BJ (cell line): ENCODE measurements at regions not wholly inside any gene's neighbourhood (a gene's known extent, or its start where the extent isn't known, plus 50 kb on each side); places are given as distances from the start of the nearest gene placed in this dataset.

Experiments used
- CTCF ChIA-PET: fragments of 350-600 bp; formaldehyde crosslinking; extraction: SDS; loops from one replicate; lab custom pipeline; 2021; ENCODE audit warnings: antibody characterized with exemption, inconsistent platforms; lab: Yijun Ruan, JAX
- POLR2A ChIA-PET: fragments of 300-600 bp; sonication (Branson Sonifier 250); formaldehyde crosslinking; extraction: SDS; loops from one replicate; lab custom pipeline; 2021; ENCODE audit warnings: antibody characterized with exemption; lab: Charles Lee
- DNase-seq: peaks from one replicate; pipeline ENCODE4 v3.0.0-alpha.2; 2011; ENCODE audit warnings: low read depth
- H3K27me3 ChIP-seq: 2 replicates; pipeline ENCODE4 v1.6.0; 2011; ENCODE audit warnings: low read length; ENCODE audit not compliant: control insufficient read depth, insufficient read depth
- H3K36me3 ChIP-seq: 2 replicates; pipeline ENCODE4 v1.5.1; 2011; ENCODE audit warnings: low read length; ENCODE audit not compliant: control insufficient read depth, insufficient read depth
- H3K4me3 ChIP-seq: 2 replicates; pipeline ENCODE4 v1.5.1; 2011; ENCODE audit warnings: low read depth, mild to moderate bottlenecking, control low read depth, low read length
- CTCF ChIP-seq: IDR thresholded peaks from 2 replicates; pipeline ENCODE4 v1.5.1; 2011; ENCODE audit warnings: low read depth, mild to moderate bottlenecking, control low read depth, inconsistent platforms, low read length, moderate library complexity; ENCODE audit not compliant: insufficient read depth

- no peak overlapping the region for H3K4me3 ChIP-seq
- no peak for TF ChIP-seq CTCF
- CTCF ChIA-PET: no interaction called here
- POLR2A ChIA-PET: no interaction called here
- DNase-seq: no peak
- H3K36me3 ChIP-seq: no peaks in the 10 kb centered on the region
- no peaks in the 10 kb centered on the region for H3K27me3 ChIP-seq
Observed at GRCh38 chr5:63049935-63050334, 471.3 kb downstream of the LRRC70 start.

GRCh38 chr5:63043792-63044191, 465.2 kb downstream of the LRRC70 start:
- no peak for TF ChIP-seq CTCF
- no peaks in the 10 kb centered on the region for H3K36me3 ChIP-seq
- H3K27me3 ChIP-seq: no peaks in the 10 kb centered on the region
- no peak for DNase-seq
- ChIA-PET POLR2A (no interaction called here), CTCF (no interaction called here)
- H3K4me3 ChIP-seq: no peak overlapping the region

- H3K4me3 ChIP-seq: no peak overlapping the region
- no peak for TF ChIP-seq CTCF
- ChIA-PET CTCF (no interaction called here), POLR2A (no interaction called here)
- H3K36me3 ChIP-seq: no peaks in the 10 kb centered on the region
- no peaks in the 10 kb centered on the region for H3K27me3 ChIP-seq
- no peak for DNase-seq
Observed at GRCh38 chr5:63032343-63032742, 453.7 kb downstream of the LRRC70 start.

GRCh38 chr5:63029891-63030290, 451.3 kb downstream of the LRRC70 start:
- ChIA-PET CTCF (no interaction called here), POLR2A (no interaction called here)
- Histone ChIP-seq H3K27me3 (no peaks in the 10 kb centered on the region), H3K36me3 (no peaks in the 10 kb centered on the region), H3K4me3 (no peak overlapping the region)
- no peak for TF ChIP-seq CTCF
- DNase-seq: no peak

GRCh38 chr5:63025679-63026078, 447.1 kb downstream of the LRRC70 start:
- ChIA-PET POLR2A (no interaction called here), CTCF (no interaction called here)
- TF ChIP-seq CTCF: no peak
- no peak overlapping the region for H3K4me3 ChIP-seq
- no peaks in the 10 kb centered on the region for H3K36me3 ChIP-seq
- no peak for DNase-seq
- no peaks in the 10 kb centered on the region for H3K27me3 ChIP-seq

- H3K27me3 ChIP-seq: no peaks in the 10 kb centered on the region
- POLR2A ChIA-PET: no interaction called here
- no peak for TF ChIP-seq CTCF
- CTCF ChIA-PET: no interaction called here
- H3K4me3 ChIP-seq: no peak overlapping the region
- DNase-seq: no peak
- H3K36me3 ChIP-seq: no peaks in the 10 kb centered on the region
Observed at GRCh38 chr5:63022403-63022802, 443.8 kb downstream of the LRRC70 start.
